Right hindlimb (tissue), 1 donor: ENCODE measurements at regions not wholly inside any gene's neighbourhood (a gene's known extent, or its start where the extent isn't known, plus 50 kb on each side); places are given as distances from the start of the nearest gene placed in this dataset.
"Not testable (repeated sequence)": the region's sequence is repeated elsewhere in the genome, so short reads cannot be mapped to it uniquely, and the experiment has no call there.

Experiments used
- DNase-seq: peaks from one replicate; pipeline ENCODE4 v3.0.0-alpha.2; 2018

DNA sequence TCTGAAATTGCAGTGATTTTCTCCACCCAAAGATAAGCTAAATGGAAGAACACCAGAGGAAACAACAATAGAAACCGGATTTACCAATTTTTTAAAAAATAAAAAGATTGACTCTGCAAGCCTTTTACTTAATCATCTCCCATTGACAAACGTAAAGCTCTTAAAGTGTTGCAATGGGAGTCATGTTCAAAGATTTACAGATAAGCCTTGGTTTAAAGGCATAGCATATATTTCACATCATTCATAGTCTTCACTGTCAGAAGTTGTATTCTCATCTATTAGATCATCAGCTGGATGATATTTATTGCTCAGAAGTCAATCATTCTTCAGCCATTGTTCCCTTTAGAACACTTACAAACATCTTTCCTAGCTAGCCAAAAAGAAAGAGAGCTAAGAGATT is 397.6 kb downstream of the GBE1 start:
- no peak for DNase-seq

DNA sequence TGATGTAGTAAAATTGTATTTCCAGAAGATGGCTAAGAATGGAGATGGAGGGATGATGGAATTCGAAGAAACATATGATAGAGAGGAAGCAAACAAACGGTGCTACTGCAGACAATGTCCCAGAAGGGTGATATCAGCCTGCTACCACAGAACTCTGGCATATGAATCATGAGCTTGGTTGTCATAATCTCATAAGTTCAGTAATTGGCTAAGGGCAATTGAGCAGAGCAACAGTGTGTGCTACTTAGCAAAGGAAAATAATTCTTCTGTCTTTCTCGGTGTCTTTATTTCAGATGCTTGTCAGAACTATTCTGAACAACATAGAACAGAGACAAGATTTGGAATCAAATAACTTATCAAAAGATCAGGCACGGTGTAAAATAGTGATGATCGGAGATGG is 407.3 kb downstream of the GBE1 start:
- no peak for DNase-seq

DNA sequence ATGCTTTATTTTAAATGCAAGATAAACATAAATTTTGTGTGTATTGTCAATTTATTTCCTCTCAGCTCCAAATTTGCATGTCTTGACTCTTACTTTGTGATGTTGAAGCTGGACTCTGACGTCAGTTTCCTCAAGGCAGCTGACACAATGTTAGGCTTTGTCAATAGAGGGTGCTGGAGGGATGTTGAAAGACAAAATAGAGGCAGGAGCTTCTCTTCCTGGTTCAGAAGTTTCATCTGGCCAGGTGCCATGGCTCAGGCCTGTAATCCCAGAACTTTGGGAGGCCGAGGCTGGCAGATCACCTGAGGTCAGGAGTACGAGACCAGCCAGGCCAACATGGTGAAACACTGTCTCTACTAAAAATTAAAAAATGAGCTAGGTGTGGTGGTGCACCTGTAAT is 408.6 kb downstream of the GBE1 start:
- no peak for DNase-seq

DNA sequence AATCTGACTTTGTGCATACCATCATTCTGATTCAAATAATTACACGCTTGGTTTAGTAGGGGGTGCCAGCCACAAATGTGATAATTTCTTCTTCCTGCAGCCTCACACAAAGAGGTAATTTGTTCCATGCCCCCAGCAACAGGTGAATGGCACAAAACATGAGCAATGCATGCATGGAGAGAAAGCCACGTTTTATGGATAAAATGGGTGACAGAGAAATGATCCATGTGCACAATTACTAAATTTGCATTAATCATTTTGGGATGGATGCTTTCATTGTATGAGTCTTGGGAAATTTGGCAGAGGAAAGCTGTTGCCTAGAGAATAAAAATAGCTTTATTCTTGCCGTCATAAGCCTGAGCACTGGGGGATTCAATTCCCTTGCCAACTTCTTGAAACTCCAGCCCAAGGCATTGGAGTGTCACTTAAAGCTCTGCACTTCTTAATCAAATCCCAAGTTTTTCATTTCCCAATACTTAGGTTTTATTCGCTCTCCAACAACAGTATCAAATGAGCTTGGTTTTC is 411.6 kb downstream of the GBE1 start:
- DNase-seq, result no peak

DNA sequence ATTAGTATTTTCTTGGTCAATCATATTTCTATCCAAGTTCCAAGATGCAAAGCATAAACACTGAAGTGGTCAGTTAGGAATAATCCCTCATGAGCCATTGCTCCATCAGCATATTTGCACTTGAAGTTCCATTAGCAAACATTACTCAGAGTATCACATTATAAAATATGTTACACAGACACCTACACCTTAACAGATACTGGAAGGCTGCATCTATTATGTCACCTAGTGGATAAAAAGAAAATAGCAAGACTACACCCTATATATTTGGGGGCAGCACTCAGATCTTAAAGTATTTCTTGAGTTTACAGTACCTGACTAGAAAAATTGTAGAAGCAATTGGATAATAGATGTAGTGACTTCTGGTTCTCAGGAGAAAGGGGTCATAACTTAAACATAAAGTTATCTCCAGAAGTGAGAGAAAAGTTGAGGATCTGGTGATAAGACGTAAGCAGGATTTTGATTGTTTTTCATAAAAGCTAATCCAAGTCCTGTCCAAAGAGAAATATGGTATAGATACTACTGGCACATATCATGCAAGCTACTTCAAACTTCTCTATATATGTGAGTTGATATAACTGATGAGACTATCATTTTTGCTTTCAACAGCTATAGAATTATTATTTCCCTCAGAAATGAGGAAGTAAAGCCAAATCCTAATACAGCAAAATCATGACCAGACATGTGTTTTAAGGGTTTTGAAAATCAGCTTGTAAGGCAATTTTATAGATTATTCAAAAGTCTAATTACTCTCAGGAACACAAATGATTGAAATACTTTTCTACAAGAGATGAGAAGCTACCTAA is 422.2 kb downstream of the GBE1 start:
- no peak for DNase-seq

DNA sequence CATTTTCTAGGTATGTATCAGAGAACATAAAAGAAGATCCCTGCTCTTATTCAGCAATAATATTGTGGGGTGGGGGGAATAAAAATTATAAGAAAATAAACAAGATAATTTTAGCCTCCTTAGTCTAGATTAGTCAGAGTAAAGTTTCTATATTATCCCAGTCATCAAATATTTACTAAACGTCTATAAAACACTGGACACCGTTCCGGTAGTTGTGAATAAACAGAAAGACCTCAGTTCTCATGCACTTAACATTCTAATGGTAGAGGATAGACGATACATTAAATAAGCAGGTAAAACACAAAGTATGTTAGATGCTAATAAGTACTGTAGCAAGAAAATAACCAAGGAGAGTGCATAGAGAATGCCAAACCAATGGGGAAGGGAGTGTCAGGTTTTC is 425.0 kb downstream of the GBE1 start:
- DNase-seq, result no peak

DNA sequence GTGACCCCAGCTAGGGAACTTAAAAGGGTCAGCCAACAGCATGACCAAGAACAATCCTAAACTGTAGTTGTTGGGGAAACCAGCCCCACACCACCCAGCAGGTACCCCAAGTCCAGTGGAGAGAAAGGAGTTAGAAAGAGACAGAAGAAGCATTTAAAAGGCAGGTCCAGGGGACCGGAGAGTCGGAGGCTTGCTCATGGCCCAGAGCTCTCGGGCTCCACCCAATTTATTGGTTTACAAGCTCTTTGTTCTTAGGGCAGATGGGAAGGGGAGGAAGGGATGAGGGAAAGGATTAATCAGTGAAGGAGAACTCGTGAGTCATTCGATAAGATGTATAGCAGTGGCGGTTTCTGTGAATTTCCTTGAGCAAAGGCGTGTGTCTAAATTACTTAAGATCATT is 431.6 kb downstream of the GBE1 start:
- DNase-seq, result not testable (repeated sequence)

DNA sequence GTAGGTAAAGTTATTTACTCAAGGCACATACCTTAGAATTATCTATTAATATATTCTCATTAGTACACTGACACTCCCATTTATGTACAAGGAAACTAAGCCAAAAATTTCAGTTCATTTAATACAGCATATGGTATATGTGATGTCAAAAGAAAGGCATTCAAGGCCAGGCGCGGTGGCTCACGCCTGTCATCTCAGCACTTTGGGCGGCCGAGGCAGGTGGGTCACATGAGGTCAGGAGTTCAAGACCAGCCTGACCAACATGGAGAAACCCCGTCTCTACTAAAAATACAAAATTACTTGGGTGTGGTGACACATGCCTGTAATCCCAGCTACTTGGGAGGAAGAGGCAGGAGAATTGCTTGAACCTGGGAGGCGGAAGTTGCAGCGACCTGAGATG is 435.2 kb downstream of the GBE1 start:
- DNase-seq, result no peak

DNA sequence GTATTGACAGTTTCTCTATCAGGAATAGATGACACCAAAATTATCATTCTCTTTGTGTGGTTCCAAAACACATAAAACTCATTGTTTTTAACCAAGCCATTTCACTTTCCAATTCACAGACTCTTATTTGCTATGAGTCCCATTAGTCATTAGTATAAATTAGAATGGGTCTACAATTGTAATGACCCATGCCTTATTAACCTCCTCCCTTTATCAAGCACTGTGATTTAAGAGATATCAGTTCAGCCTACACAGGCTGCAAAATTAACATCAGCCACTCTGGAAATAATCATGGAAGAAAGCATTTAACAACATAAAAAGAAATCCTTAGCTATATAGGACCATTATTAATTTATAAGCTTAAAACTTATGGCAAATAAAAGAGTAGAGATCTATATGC is 440.6 kb downstream of the GBE1 start:
- DNase-seq, result no peak

DNA sequence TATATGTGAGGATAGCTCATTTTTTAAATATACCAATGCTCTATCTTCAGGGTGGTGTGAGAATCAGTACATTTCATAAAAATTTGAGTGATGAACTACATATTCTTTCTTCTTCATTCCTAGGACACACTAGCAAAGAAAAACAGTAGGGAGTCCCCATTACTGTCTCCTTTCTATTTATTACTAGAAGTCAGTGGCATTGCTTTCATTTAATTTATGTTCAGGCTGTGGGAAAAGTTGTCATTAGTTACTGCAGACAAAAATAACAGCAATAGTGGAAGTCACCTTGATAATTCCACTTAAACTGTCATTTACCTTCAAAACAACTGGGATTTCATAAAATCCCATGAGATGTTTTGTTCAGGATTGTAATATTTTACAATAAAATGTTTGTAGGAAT is 446.4 kb downstream of the GBE1 start:
- no peak for DNase-seq

DNA sequence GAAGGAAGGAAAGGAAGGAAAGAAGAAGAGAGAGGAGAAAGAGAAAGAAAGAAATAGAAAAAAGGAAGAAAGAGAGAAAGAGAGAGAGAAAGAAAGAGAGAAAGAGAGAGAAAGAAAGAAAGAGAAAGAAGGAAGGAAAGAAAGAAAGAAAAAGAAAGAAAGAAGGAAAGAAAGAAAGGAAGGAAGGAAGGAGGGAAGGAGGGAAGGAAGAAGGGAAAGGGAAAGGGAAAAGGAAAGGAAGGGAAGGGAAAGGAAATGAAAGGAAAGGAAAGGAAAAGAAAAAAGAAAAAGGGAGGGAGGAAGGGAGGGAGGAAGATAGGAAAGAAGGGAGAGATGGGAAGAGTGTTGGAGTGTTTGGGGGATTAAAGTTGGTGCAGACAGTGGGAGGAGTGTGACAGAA is 450.1 kb downstream of the GBE1 start:
- no peak for DNase-seq

DNA sequence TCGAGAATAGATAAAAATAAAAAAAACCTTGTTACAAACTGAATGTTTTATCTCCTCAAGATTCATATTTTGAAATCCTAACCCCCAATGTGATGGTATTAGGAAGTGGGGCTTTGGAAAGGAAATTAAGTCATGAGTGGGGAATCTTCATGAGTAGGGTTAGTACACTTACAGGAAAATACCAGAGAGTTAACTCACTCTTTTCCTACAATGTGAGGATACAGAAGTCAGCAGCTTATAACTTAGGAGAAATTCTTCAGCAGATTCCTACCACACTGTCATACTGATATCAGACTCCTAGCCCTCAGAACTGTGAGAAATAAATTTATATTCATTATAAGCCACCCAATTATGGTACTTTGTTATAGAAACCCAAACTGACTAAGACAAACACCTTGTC is 453.1 kb downstream of the GBE1 start:
- no peak for DNase-seq

DNA sequence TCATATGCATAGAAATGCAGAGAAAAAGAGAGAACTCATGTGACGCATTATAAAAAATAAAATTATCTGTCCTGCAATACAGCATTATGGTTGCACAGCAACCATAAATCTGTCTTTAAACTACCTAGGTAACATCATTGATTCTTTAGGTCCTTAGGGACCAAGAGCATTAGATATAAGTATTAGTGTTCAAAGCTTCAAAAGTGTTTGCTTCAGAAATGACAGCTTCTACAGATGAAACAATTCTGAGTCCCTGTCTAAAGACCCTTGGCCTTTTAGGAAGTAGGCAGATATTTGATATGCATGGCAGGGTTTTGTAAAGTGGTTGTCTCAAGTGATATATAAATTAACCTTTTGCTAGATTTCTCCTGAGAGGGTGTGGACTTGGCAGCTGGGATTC is 454.2 kb downstream of the GBE1 start:
- DNase-seq, result no peak

DNA sequence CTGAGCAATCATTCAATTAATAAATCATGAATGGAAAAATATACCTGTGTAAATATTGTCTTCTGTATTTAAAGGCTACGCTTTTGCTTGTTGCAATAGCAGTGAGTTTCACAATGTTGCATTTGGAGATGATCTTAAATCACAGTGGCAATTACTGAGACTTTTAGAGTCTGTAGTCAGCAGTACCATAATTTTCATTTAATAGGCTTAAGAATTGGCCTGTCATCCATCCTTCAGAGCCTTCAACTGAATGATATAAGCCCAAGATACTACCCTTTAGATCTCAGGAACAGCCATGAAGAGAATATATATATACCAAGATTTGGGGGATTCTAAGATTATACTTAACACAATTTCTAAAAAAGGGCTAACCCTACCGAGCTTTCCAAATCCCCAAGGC is 458.1 kb downstream of the GBE1 start:
- DNase-seq, result no peak

DNA sequence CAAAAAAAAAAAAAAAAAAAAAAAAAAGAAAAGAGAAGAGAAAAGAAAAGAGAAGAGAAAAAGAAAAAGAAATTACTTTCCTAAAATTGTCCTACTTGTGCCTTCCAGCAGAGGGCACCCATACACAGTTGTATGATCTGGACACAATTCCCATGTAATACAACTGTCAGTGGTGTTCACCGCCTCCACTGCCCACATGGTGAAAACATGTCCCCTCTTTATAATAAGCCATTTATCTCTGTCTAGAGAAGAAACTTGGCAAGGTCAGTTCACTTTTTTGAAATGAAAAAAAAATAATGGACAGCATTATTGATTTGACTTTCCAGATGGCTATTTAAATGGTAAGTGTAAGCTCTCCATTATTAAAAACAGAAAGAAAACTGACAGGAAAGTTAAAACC is 459.4 kb downstream of the GBE1 start:
- DNase-seq, result peak; percentile 24

DNA sequence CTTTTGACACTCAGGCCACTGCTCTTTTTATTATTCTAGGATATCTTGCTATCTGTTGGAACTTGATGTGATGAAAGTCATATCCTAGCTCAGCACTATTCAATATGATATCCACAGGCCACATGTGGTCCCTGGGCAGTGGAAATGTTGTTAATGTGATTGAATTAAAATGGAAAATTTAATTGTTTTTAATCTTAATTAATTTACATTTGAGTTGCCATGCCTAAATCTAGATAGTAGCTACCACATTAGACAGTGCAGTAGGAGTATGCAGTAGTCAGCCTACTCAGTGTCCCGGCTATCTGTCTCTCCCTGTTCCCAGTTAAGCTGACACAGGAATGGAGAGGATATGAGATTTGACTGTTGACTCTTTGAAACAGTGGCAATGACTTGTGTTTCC is 460.2 kb downstream of the GBE1 start:
- no peak for DNase-seq

DNA sequence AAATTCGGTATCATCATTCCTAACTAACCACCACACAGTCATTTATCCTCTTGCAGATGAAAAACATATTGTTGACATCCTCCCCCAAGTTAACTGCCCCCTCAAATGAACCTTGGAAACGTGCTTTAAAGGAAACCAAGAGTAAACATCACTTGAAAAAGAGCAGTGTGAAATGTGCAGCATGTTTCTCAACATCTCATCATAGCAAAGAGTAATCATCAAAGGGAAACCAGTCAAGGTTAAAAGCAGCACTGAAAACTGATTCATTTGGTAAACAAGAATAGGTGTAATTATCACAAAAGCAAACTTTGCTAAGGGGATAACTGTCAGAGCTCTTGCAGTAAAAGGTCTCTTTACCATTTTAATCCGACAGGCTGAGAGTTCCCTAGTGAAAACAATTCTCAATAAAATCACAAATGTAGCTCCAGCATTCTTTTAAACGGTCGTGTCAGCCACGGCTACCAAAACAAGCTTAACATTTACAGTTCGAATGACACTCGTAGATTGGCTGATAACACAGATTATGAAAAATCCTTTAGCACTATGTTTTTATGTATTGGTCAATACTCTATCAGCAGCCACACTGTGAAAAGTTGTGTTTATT is 461.0 kb downstream of the GBE1 start:
- DNase-seq, result no peak

DNA sequence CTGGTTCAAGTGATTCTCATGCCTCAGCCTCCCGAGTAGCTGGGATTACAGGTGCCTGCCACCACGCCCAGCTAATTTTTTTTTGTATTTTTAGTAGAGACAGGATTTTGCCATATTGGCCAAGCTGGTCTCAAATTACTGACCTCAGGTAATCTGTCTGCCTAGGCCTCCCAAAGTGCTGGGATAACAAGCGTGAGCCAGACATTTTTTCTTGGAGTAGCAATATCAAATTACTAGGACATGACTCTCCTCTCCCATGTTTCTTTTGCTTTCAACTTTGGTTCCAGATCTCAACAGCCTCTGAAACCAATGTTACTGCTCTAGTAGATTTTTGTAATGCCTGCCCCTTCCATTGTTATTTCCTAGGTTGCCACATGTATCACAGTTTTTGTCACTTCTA is 462.0 kb downstream of the GBE1 start:
- DNase-seq, result no peak

DNA sequence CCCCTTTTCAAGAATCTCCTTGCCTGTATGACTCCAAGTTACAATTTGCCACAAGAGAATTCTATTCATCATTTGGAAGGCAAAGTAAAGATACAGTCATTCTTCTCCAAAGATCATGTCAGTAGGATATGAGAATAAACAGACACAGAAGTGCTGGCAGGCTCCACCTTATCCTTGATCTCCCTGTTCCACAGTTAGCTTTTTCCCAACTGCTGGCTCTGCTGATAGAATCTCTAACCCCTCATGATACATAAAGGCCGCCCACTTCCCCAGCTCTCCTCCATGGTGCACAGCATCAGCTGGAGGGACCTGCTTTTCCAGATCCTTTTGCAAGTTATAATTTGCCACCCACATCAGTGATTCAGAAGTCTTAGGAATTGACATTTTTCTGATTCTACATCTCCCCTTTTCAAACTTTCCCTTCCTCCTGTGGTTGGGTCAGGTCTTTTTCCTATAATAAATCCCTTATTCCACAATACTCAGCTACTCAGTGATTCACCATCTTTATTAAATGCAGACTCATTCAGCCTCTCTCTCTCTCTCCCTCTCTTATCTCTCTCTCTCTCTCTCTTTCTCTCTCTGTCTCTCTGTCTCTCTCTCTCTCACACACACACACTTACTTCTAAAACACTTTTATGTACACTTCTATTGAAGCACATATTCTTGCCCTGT is 465.4 kb downstream of the GBE1 start:
- no peak for DNase-seq

DNA sequence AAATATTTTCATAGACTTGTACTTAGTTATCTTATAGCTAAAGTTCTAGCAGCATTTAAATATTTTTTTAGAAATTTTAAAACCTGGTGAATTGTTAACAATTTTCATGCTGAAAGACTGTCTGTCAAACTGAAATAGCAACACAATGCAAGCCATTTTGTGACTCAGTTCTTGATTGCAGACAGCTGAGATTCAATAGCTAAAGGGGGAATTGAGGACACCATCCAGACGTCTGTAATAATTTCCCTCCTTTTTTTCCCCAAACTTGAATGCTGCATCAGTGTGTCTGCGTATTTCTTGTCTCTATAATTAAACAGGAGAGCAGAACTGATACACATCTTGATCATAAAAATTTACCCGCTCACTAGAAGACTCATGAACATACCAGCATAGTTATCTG is 468.3 kb downstream of the GBE1 start:
- no peak for DNase-seq

DNA sequence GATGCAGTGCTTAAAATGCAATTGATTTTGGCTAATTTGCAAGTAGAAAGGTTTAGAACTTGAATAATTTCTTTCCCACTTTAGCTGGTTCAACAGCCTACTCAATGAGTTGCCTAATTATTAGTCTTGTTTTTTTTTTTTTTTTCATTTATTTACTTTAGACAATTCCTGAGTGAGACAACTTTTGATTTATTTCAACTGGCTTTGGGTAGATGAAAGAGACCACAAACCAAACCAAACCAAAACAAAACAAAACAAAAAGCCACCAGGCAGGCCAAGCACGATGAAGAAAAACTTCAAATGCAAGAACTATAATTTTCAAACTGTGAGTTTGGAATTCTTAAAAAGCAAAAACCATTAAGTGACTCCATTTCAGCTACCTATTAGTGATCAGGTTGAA is 469.9 kb downstream of the GBE1 start:
- no peak for DNase-seq

DNA sequence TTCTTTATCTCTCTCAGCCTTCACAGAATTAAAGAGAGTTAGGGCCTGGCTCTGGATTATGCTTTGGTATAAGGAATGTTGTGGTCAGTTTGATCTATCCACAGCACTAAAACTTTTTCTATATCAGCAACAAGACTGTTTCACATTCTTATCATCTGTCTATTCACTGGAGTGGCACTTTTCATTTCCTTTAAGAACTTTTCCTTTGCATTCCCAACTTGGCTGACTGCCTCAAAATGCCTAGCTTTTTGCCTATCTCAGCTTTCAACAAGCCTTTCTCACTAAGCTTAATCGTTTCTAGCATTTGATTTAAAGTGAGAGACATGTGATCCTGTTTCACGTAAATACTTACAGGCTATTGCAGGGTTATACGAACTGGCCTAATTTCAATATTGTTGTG is 471.8 kb downstream of the GBE1 start:
- DNase-seq, result no peak

DNA sequence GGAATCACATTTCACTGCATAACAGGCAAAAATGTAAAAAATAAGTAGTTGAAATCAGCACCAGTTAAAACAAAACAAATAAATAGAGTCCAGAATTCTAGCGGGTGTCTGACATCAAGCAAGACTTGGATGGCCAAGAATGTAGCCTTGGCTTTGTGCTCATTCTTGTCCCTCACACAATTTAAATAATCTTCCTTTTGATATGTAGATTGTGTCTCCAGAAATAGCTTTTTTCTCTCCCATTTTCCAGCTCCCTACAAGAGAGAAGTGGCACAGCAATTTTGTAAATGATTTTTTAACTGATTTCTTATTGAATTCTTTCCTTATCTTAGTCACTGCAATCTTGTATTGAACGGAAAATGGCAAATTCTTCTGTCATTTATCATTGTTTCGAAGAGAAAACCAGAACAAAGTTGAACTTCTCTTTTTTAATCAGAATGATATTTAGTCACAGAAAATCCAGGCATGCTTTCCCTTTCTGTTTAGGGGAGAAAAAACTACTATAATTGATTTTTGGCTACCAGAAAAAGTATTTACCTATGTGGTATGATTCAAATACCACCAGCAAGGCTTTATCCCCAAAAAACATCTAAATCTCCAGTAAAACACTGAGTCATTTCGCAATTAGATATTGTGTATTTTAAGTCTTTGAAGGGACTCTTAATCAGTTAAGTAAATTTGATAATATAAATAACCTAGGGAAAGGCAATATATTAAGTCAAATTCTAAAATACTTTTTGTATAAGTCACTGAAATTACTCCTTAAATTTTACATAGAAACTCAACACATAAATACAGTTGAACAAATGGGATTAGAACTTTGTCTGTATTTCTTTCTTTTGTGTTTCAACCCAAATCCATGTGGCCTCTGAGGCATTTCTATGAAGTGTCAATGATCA is 481.7 kb downstream of the GBE1 start:
- no peak for DNase-seq
